ENCODE measurements at regions not wholly inside any gene's neighbourhood (a gene's known extent, or its start where the extent isn't known, plus 50 kb on each side); places are given as distances from the start of the nearest gene placed in this dataset.

- Histone ChIP-seq H4K91ac (ENCODE audit: insufficient read length, low read depth, low read length) (no peak overlapping the region), H2BK5ac (ENCODE audit: insufficient read length, low read length) (no peak overlapping the region), H3K27ac (ENCODE audit: insufficient read length, low read depth, low read length) (no peak overlapping the region), H2BK120ac (ENCODE audit: low read depth, low read length, poor library complexity, severe bottlenecking) (no peak overlapping the region), H3K79me1 (ENCODE audit: insufficient read depth, low read depth, low read length, poor library complexity, severe bottlenecking) (no peaks in the 10 kb centered on the region), H2BK12ac (ENCODE audit: insufficient read length, low read depth, low read length) (no peak overlapping the region), H3K9me3 (ENCODE audit: control insufficient read depth, low read depth, low read length) (no peaks in the 10 kb centered on the region), H2BK20ac (ENCODE audit: low read depth, low read length, poor library complexity, severe bottlenecking) (no peak overlapping the region), H3K23me2 (ENCODE audit: insufficient read length, low read depth, low read length, poor library complexity, severe bottlenecking) (no peaks in the 10 kb centered on the region), H2AFZ (ENCODE audit: low read length) (no peak overlapping the region), H3K23ac (ENCODE audit: insufficient read length, low read depth, low read length) (no peak overlapping the region), H3K4ac (ENCODE audit: low read depth, low read length) (no peak overlapping the region), H4K5ac (ENCODE audit: insufficient read length, low read depth, low read length) (no peak overlapping the region), H3K27me3 (ENCODE audit: insufficient read depth, low read length) (no peaks in the 10 kb centered on the region), H3K14ac (ENCODE audit: insufficient read depth, low read length) (no peak overlapping the region), H4K20me1 (ENCODE audit: control insufficient read depth, insufficient read depth, insufficient read length) (no peaks in the 10 kb centered on the region), H3K18ac (ENCODE audit: insufficient read length, low read depth, low read length) (no peak overlapping the region), H3K4me2 (ENCODE audit: insufficient read depth, insufficient read length, low read length) (no peak overlapping the region), H3K4me1 (ENCODE audit: insufficient read depth, low read length) (no peaks in the 10 kb centered on the region), H4K8ac (replicated peaks; ENCODE audit: insufficient read length, low read depth, low read length) (no peak overlapping the region), H3K79me2 (ENCODE audit: insufficient read depth, low read length) (no peaks in the 10 kb centered on the region), H3K9ac (ENCODE audit: extremely low read depth, insufficient read length, low read length) (no peak overlapping the region), H3K56ac (ENCODE audit: insufficient read length, low read depth, low read length) (no peak overlapping the region), H2BK15ac (ENCODE audit: low read depth, low read length) (no peak overlapping the region), H2AK5ac (ENCODE audit: insufficient read length, low read length) (no peak overlapping the region), H3T11ph (ENCODE audit: low read length) (no peak overlapping the region)
- no peak overlapping the region for H3K27ac Mint-ChIP-seq
- TF ChIP-seq CTCF (conservative IDR thresholded peaks at IDR 0.05): no peak
- DNase-seq: no peak
- no peaks in the 10 kb centered on the region for H3K4me1 Mint-ChIP-seq
- WGBS (ENCODE audit: extremely low coverage, insufficient read length, low lambda C conversion rate): no CpG with 5 or more reads among the region's 1 CpG
- H3K36me3 Mint-ChIP-seq (ENCODE audit: insufficient read depth in 1 of 3, low read depth in 3 of 3): no peaks in the 10 kb centered on the region
- H3K9me3 Mint-ChIP-seq: no peaks in the 10 kb centered on the region
- H3K27me3 Mint-ChIP-seq (ENCODE audit: low read depth): no peaks in the 10 kb centered on the region; the same call in 1 of the 2 replicates
- no peak overlapping the region for H3K4me3 Mint-ChIP-seq
Measured at GRCh38 chr4:31983246-31983645, 1263.1 kb downstream of the PCDH7 start.

All from H9 (cell line).